OCI-LY3 (cell line): ENCODE measurements at regions not wholly inside any gene's neighbourhood (a gene's known extent, or its start where the extent isn't known, plus 50 kb on each side); places are given as distances from the start of the nearest gene placed in this dataset.

Experiments
- CTCF ChIP-seq: fragments of 200-600, 300-600 bp; sonication (generic); IDR thresholded peaks from 2 replicates; pipeline ENCODE4 v1.5.1; 2014; ENCODE audit warnings: antibody characterized with exemption, low read length, low read depth
- EZH2phosphoT487 ChIP-seq: fragments of 200-600 bp; shearing (Covaris generic); IDR thresholded peaks from 2 replicates; pipeline ENCODE4 v1.6.1; 2018; ENCODE audit warnings: antibody characterized with exemption, mixed run types, low read depth

- TF ChIP-seq CTCF (no peak), EZH2phosphoT487 (no peak)
Observed at GRCh38 chr2:78330193-78330592, 695.3 kb upstream of the REG3G start.
